ENCODE measurements at regions not wholly inside any gene's neighbourhood (a gene's known extent, or its start where the extent isn't known, plus 50 kb on each side); places are given as distances from the start of the nearest gene placed in this dataset.
"Not testable (repeated sequence)": the region's sequence is repeated elsewhere in the genome, so short reads cannot be mapped to it uniquely, and the experiment has no call there.

DNA sequence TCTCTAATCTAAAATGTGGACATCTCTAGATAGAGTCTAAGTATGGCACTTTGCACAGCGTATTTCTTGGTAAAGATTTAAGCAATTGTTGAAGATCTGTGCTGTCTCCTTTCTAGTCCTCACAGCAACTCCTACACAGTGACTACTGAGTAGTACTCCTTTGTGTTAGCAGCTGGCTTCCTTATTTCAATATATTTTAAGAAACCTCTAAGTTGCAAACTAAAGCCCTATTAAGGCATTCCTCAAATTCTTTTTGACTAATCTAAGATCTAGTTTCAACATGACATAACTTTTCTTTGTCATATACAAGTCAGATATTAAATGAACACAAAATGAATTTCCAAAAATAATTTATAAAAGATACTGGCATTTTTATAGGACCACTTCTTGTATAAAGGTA, 121.8 kb upstream of the DNAJC10 start:
- intact Hi-C loops (cut with micrococcal nuclease), result no loop called here

DNA sequence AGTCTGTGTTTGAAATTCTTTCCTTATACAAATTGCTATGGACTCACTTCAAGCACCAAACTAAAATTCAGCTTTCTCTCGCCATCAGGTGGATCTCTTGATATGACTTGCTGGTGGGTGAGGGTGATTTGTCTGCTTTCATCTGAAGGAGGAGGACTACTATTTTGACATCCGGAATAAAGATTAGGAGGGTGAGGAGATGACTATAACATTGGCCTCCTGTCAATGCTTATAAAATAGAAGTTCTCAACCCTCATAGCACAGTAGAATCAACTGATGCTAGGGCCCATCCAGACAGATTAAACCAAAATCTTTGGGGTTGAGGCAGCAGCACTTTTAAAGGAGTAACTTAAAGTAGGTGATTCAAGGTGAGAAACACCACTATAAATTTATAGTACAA, 120.4 kb upstream of the DNAJC10 start:
- intact Hi-C loops (cut with micrococcal nuclease), result no loop called here

- intact Hi-C loops (cut with micrococcal nuclease), result no loop called here
Observed at GRCh38 chr2:182597570-182598295, 118.3 kb upstream of the DNAJC10 start.

GRCh38 chr2:182598626-182599025, 117.4 kb upstream of the DNAJC10 start:
- intact Hi-C loops (cut with micrococcal nuclease), result no loop called here

DNA sequence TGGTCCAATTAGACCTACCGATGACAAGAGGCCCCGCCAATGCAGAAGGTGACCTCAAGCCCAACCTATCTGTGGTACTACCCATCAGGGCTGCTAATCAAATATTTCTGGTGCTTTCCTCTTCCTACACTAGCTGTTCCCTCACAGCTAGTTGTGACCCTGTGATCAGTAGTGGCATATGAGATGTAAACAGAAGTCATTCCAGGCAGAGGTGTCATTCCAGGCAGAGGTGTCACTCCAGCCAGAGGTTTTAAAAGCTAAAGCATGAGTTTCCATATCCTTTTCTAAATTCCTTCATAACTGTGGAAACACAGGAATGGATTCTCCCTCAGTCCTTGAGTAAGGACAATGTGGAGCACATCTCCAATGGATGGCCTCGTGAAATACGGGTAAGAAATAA, 110.9 kb upstream of the DNAJC10 start:
- intact Hi-C loops (cut with micrococcal nuclease), result no loop called here

DNA sequence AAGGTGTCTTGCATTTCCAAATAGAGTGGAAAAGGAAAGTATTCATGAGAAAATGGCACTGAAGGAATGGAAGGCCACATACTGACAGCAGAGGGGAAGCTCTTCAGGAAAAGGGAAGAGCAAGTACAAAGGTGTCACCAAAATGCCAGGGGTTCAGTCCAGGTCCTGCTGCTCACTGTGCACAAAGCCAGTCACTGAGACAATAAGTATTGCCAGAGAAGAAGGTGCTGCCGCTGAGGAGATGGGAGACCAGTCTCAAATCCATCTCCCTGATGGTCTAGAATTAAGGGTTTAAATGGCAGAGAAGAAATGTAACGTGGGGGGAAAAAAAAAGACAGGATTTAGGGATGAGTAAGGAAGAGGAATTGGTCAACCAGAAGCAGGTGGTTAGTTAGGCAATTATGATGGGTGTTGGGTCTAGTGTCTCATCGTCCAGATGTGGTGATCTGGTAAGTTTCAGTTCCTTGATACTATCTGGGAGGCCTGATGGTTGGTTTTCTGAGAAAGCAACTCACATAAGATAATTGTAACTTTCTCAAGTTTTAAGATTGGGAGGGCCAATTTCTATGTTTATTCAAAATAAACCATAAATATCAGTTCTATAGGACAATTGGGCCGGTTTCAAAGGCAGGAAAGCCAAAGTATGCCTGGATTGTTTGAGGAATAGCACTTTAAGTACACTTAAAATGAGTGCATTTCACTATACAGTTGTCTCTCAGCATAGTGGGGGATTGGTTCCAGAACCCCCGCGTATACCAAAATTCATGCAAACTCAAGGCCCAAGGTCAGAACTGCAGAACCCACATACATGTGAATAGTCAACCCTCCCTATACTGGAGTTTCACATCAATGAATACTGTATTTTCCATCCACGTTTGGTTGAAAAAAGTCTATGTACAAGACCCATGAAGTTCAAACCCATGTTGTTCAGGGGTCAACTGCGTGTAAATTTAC, 109.1 kb upstream of the DNAJC10 start:
- intact Hi-C loops (cut with micrococcal nuclease), result no loop called here

GRCh38 chr2:182608181-182608845, 107.7 kb upstream of the DNAJC10 start:
- intact Hi-C loops (cut with micrococcal nuclease), result no loop called here

- intact Hi-C loops (cut with micrococcal nuclease), result not testable (repeated sequence)
Observed at GRCh38 chr2:182609005-182609404, 107.1 kb upstream of the DNAJC10 start.

GRCh38 chr2:182610231-182610630, 105.8 kb upstream of the DNAJC10 start:
- intact Hi-C loops (cut with micrococcal nuclease), result no loop called here

- intact Hi-C loops (cut with micrococcal nuclease), result no loop called here
Observed at GRCh38 chr2:182611009-182611408, 105.0 kb upstream of the DNAJC10 start.

DNA sequence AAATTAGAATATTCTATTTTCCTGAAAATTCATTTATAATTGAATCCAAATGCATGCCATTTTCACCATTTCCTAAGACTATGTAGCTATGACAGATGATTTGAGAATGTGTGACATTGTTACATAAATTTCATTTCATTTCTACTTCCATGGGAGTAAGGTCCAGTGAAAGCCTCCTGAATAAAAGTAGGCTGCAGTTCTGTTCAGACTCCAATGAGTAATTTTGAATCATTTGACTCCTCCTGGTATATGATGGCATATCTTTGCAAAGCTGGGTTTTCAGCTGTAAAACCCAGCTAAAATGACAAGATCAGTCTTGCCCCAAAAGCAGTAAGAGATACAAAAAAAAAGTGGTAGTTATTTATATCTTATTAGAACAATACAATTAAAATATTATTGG, 101.0 kb upstream of the DNAJC10 start:
- intact Hi-C loops (cut with micrococcal nuclease), result no loop called here

GRCh38 chr2:182616471-182617393, 99.3 kb upstream of the DNAJC10 start:
- intact Hi-C loops (cut with micrococcal nuclease), result no loop called here

DNA sequence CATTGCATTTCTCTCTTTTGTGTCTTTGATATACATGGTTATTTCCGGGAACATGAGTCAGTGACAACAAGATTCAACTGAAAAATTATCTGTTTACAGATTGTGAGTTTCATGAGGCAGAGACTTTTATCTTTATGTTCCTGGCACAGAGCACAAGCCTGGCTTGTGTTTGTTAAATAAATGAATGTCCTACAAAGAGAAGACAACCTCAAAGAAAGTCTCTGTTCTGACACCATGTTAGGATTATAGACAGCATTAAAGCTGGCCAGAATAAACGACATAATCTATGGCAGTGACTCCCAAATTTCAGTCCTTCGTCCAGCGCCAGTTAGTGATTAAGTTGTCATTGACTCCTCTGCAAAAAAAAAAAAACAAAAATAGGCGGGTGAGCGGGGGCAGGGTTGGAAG, 97.4 kb upstream of the DNAJC10 start:
- intact Hi-C loops (cut with micrococcal nuclease), result no loop called here

DNA sequence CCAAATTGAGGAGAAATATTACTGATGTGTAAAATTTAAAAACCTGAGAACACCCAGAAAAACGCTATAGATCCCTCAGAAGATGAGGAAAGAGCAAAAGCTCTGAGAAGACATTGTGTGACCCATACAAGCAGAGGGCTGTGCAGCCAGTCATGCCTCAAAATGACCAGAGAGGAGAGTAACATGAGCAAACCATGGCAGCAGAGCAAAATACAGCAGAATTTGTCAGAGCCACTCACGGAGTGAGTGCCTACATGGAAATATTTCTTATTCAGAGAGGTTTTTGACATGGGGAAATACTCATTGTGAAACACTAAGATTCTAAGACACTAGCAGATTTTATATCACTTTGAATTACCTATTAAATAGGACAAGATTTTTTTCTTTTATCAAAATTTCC, 96.8 kb upstream of the DNAJC10 start:
- intact Hi-C loops (cut with micrococcal nuclease), result no loop called here

DNA sequence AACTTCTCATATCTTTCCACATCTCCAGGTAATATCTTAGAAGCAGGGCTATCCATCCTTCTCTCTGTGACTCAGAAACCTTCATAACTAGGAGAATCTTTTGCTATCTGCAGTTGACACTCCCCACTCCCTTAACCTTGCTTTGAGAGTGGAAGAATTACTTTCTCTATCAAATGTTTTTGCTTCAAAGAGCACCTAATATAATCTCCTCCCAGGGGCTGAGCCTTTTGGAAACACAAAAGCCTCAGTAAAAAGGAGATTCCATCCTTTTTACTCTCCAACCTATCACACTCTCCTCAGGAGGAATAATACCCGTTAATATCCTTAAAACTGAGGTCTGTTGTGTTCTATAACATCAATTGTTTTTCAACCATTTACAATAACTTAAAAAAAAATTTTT, 94.9 kb upstream of the DNAJC10 start:
- intact Hi-C loops (cut with micrococcal nuclease), result no loop called here

- intact Hi-C loops (cut with micrococcal nuclease), result no loop called here
Observed at GRCh38 chr2:182621810-182622209, 94.2 kb upstream of the DNAJC10 start.

DNA sequence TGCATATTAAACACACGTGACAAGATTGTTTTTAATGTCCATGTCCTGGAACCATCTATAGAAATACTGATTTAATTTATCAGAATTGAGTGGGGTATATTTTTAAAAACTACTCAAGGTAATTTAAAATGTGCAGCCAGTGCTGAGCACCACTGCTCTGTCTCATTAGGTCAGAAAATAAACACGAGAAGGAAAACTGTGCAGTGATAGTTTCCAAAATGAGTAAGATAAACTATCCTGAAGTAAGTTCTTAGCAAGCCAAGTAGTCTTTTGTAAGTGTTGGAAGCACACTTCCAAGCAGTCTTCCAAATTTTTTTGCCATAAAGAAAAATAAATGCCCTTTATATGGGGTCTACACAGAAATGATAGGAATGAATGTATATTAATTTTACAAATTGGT, 93.8 kb upstream of the DNAJC10 start:
- intact Hi-C loops (cut with micrococcal nuclease), result no loop called here

DNA sequence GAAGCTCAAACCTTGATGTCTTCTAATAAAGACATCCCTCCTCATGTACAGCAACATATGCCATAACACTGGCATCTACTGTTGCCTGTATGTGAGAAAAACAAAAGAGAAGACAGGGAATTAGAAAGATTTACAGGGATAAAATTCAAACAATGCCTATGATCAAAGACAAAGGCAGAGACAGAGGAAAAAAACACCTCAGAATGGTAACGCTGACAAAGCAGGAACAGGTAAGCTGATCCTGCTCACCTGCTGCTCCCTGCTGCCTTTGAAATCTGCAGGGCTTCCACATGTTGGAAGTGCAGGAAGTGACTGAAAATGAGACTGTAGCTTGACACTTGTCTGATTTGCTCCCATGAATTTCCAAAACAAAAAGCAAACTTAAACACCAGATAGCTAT, 90.2 kb upstream of the DNAJC10 start:
- intact Hi-C loops (cut with micrococcal nuclease), result no loop called here

- intact Hi-C loops (cut with micrococcal nuclease), result no loop called here
Observed at GRCh38 chr2:182628916-182629315, 87.1 kb upstream of the DNAJC10 start.

- intact Hi-C loops (cut with micrococcal nuclease), result no loop called here
Observed at GRCh38 chr2:182630207-182630606, 85.8 kb upstream of the DNAJC10 start.

GRCh38 chr2:182631299-182631698, 84.8 kb upstream of the DNAJC10 start:
- intact Hi-C loops (cut with micrococcal nuclease), result no loop called here
